GM21515 (cell line): ENCODE measurements at regions not wholly inside any gene's neighbourhood (a gene's known extent, or its start where the extent isn't known, plus 50 kb on each side); places are given as distances from the start of the nearest gene placed in this dataset.
A peak's percentile ranks its signal among the peaks of the same experiment; 100 is the strongest.
"Not testable (repeated sequence)": the region's sequence is repeated elsewhere in the genome, so short reads cannot be mapped to it uniquely, and the experiment has no call there.

Experiments used
- ATAC-seq: cut with Tn5 transposase; IDR thresholded peaks from one replicate; pipeline ENCODE4 v1.9.1; 2021; ENCODE audit not compliant: unreplicated experiment

DNA sequence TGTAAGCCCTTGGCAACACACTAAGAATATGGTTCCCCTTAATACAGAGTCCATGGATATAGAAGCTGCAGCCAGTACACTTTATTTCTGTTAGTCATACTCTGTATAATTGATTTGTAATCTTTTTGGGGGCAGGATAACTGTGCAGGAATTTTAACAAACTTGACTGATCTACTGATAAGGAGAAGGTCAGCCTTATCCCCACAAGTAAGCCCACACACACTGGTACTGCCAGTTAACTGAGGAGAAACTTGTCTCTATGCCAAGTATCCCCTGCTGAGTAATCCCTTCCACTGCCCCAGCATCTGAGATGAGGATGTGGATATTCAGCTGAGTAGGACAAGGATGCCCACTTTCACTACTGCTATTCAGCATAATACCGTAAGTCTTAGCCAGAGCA lies 154.9 kb upstream of the CXXC4 start:
- ATAC-seq: no peak

DNA sequence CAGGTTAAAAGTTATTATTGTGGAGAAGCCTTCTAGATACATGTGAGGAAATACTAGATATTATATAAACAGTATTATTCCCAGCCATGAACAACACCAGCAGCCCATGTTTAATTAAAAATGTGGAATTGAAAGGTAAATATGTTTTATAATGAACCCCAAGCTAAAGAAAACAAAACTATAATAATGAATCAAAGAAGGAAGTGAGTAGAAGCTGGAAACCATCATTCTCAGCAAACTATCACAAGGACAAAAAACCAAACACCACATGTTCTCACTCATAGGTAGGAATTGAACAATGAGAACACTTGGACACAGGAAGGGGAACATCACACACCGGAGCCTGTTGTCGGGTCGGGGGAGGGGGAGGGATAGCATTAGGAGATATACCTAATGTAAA lies 167.6 kb upstream of the CXXC4 start:
- ATAC-seq: not testable (repeated sequence)

DNA sequence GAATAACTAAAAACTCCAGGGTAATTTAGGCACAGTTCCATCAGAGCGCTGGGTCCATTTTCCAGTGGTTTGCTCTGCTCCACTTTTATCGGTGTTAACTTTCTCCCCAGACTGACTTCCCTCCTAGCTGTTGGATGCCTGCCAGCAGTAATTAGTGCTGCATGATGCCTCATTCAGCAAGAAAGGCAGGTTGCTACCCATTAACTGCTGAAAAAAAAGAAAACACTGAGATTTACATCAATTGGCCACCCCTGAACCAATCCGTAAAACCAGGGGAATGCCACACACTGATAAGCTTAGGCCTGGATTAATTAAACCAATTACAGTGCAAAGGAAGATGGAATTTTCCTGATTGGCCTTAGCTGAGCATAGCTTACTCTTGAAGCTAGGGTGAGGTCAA lies 182.4 kb upstream of the CXXC4 start:
- no peak for ATAC-seq

DNA sequence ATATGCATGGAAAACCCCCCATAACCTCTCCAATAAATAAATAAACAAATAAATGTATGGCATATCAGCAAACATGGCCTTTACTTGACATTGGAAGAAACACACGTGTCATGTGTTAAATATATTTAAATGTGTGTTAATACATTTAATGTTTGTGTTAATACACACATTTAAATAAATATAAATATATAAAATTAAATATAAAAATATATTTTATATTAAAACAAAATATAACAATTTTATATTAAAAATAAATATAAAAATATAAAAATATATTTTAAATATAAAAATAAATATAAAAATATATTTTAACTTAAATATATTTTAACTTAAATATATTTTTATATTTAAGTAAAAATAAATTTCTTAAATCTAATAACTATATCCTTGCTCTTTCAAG lies 187.6 kb upstream of the CXXC4 start:
- ATAC-seq: no peak

DNA sequence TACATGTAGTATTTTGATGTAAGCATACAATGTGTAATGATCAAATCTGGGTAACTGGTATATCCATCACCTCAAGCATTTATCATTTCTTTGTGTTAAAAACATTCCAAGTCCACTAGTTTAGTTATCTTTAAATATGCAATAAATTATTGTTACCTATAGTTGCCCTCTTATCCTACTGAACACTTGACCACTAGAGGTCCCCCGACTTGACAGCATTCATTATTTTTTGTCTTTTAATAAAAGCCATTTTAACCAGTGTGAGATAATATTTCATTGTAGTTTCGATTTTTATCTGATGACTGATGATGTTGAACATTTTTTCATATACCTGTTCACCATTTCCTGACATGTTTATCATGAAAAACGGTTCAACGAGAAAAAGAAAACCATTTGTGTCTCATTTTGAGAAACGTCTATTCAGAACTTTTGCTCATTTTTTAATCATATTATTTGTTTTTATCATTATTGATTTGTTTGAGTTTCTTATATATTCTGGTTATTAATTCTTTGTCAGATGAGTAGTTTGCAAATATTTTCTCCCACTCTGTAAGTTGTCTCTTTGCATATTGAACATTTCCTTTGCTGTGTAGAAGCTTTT lies 199.0 kb upstream of the CXXC4 start:
- no peak for ATAC-seq

DNA sequence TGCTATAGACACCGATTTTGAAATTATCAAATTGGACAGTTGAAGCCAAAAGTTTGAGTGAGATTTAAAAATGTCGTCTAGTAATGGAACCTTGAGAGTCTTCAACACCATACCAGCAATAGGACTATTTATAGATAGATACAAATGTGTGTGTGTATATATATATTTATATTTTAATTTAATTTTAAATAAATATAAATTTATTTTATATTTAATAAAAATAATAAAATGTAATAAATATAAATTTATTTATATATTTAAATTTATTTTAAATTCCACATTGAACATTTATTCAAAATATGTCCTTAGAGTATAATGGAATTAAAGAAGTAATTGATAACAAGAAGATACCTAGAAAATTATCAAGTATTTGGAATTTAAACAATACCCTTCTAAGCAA lies 221.9 kb upstream of the CXXC4 start:
- no peak for ATAC-seq

DNA sequence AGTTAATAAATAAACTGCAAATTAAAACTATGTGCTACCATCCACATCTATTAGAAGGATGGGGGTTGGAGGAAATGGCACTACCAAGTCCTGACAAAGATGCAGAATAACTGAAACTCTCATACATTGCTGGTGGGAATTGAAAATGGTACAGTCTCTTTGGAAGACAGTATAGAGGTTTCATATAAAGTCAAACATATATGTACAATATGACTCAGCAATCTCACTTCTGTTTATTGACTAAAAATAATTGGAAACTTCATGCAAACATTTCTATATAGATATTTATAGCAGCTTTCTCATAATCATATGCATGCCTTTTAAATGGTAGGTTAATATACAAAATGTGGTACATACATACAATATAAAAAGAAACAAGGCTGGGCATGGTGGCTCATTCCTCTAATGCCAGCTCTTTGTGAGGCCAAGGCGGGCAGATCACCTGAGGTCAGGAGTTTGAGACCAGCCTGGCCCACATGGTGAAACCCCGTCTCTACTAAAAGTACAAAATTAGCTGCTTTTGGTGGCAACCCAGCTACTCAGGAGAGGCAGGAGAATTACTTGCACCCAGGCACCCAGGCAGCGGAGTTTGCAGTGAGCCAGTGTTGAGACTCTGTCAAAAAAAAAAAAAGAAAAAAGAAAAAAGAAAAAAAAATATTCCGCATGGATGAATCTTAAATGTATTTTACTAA lies 225.0 kb upstream of the CXXC4 start:
- ATAC-seq: peak; percentile 97

DNA sequence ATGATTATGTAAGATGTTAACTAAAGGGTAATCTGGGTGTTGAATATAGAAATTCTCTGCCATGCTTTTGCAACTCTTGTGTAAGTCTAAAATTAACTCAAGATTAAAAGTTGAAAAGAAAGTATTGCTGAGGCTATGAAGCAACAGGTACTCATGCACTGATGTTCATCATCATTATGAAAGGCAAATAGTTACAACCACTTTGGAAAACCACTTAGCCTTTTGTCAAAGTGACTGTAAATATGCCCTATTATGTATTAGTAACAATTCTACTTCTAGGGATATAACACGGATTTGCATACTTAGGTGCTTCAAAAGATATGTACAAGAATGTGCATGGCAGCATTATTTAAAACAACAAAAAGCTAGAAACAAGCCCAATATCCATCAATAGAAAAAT lies 227.8 kb upstream of the CXXC4 start:
- ATAC-seq: no peak

DNA sequence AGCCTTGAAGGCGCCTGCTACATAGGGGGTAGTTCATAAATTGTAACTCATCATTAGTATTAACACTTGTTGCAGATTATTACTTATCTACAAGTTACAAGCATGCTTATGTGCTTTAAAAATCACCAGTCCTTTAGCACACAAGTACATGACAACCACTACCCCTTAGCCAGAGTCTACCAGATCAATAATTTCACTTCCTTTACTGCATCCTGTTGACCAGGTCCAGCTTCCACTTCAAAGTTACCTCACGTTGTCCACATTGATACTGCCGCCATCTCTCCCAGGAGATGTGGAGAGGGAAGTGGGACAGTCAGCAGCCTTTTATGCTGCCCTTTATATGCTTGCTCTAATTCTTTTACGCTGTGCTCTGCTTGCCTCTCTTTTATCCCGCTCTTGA lies 231.3 kb upstream of the CXXC4 start:
- ATAC-seq: no peak

DNA sequence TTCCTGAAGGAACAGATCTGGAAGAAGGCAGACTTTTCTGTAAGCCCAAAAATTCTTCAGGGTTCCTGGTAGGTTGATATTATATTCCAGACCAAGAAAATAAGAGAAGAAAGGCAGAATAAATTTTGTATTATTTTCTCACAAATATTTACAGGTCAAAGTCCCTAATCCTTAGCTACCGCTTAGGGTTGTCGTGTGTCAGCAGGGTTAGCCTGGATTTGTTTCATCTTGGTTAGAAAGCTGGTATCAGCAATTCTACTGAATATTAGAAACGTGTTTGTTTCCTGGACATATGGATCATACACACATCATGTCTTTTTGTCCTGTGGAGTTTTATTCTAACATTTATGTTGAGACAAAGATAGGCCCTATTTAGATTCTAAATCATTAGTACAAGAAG lies 232.9 kb upstream of the CXXC4 start:
- no peak for ATAC-seq

DNA sequence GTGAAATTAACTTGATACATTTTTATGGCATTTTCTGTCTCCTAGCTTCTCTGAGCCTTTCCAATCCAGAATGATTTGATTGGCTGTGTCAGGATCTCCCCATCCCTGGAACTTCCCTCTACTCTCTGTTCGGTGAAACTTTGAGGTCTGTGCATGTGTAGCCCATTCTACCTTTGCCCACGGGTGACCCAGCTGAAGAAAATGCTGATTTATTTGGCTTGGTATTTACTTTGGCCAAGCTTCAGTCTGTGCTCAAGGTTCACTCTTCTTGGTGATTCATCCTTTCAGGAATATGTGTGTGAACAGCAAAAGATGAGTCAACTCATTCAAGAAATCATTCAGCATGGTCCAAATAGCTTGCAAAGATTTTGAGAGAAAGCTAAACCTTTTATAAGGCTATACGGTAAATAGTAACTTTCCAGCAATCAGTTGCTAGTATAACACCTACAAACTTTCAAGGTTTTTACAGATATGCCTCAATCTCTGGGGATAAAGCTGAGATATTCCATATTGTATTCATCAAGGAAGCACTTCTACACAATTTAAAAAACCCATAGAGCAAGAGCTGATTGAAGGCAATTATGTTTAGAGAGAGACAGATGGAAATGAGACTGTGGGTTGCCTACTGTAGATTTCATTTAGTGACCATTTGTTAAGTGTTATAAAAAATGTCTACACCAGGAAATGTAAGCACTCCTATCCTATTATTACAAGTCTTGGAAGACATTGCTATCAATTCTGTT lies 233.9 kb upstream of the CXXC4 start:
- no peak for ATAC-seq

DNA sequence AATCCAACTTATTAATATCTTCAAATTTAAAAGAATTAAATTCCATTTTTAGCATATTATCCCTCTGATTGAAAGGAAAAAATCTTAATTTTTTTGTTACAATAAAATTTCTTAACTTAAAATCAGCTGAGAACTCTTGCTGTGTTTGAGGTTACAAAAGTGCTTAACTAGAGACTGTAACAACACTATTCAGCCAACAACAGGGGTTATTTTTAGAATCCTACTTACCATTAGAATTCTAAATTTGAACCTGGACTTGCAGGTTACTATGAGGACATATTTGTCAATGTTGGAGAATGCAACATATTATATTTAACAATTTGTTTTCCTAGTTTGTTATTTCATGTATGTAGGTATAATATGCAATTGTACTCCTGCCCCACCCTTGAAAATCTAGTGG lies 238.1 kb upstream of the CXXC4 start:
- no peak for ATAC-seq

DNA sequence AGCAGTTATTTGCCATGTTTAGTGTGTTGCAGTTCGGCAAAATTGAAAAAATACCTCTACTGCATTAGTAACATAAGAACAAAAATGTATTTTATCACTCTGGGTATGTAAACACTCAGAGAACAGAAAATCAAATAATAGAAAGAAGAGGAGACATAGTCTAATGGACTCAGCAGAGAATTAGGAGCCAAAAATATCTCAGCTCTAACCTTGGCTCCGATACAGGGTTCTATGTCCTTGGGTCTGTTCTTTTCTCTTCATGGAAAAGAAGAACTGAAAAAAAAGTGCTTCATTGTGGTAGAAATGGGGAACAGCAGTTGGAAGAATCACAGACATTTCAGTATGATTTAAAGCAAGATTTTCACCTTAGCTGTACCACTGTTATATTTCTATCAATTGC lies 240.5 kb upstream of the CXXC4 start:
- no peak for ATAC-seq

DNA sequence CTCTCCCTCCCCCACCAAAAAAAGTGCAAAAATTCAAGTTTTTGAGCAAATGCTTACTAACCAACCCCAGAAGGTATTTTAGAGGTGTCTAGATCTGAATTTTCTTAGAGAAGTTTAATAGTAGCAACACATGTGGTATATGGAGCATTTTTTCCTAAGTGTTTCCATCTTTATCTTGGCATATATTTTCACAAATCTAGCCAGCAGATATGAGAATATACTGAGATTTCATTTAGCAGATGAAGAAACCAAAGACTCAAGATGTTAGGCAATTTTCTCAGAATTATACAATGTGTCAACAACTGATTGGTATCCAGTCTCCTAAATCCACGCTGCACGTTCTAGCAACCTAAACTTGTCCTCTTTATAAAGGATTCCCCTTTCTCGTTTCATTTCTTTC lies 245.5 kb upstream of the CXXC4 start:
- no peak for ATAC-seq

DNA sequence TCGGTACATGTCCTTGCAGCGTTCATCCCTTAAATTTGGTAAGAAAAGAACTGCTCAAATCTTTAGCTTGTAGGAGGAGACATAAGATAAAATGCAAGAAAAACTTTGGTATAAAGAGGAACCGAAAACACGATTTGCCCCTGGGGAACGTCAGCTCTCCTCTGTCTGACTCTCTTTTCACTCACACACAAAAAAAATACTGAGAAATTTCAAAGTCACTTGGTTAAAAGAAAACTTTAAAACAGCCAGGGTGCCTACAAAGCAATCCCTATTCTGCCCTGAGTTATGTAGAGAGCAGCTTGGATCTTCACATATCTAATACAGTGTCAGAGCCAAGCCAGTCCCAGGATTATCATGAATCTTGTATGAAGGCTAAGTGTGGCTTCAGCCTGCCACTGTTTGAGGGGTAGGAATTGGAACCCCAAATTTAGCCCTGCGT lies 248.5 kb upstream of the CXXC4 start:
- peak; percentile 97 for ATAC-seq

DNA sequence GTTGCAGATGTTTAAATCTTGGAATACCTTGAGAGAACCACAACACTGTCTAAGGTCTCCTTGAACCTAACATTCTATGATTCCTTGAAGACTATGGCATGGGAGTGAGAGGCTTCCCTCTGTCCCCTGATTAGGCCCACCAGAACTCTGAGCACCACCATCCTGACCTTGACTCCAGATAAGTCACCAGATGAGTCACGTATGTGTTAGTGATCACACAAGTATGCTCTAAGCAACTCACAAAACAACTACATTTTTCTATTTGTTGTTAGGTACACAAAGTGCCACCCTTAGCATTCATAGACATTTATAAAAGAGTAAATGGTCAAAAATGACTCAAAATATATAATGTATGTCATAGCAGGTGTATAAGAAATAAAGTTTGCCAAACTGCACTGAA lies 252.9 kb upstream of the CXXC4 start:
- ATAC-seq: no peak

DNA sequence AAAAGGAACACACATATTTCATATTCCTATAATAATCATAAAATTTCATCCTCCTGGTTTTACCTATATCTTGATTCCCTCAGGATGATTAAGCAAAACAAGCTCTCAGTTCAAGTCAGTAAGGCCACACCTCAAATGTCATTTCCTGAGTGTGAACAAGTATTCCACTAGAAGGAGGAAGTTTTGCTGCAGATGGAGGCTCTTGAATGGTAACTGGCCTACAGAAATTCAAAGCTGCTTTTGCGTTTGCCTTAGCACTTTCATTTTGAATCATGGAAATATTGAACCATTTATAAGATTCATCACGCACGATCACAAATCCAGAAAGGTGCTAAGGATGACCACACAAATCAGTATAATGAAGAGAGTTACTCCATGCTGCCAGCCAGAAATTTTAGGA lies 254.4 kb upstream of the CXXC4 start:
- ATAC-seq: no peak

DNA sequence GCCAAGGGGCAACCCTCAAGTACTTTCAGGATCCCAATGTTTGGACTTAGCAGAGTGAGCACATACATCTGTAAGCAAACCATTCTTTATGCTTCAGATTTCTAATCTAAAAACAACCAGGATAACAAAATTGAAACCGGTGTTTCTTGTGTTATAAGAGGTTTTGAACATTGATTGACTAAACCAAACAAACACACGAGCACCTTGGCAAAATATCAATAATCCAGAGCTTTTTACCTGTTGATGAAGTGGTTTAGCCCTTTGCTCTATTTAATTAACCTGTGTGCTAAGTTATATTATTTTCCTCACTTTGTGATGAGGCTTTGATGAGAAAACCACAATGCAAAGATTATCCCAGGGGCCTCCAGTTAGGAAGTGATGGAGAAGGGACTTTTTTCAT lies 255.3 kb upstream of the CXXC4 start:
- ATAC-seq: no peak

DNA sequence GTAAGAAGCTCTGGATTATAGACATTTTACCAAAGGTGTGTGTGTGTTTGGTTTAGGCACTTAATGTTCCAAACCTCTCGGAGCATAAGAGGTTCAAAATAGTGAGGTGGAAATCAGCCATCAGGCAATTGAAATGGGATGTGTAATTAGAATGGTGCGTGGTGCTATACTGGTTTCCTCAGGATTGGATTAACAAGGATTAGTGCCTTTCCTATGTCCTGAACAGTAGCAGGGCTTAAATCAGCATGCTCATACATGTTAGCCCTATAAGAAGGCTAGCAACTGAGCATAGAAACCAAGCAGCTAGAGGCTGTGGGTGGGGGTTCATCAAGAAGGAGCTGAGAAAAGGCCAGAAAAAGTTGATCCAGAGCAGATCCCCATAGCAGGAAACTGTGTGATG lies 256.8 kb upstream of the CXXC4 start:
- ATAC-seq: no peak

DNA sequence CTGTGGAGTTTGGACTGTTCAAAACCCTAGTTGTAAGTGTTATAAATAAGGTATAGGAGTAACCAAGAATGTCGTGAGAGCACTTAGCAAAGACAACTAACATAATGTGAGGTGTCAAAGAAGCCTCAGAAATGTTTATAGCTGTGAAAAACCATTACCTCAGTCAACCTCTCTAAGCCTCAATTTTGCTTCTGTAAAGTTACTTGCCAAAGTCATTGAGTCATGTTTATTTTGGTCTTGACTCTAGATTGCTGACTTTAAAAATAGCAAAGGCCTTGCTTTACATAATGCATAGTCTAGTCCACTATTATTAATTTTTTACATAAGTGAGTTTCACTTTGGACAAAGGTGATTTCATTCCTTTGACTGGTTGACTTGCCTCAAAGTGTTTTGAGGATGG lies 257.6 kb upstream of the CXXC4 start:
- ATAC-seq: peak; percentile 60

DNA sequence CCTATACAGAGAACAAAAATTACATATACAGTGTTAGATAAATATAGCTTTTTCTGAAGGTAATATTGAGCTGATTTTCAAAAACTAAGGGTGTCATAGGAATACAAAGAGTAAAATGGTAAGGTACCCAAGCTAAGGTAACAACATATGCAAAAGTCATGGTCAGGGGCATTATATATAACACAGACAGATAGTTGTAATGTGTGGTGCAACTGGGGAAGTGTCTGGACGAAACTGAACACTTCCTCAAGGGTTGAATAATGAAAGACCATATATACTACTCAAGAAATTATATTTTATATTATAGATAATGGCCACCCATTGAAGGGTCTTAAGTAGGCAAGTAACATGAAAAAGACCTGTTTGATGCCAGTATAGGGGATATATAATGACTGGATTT lies 262.1 kb upstream of the CXXC4 start:
- peak; percentile 60 for ATAC-seq

DNA sequence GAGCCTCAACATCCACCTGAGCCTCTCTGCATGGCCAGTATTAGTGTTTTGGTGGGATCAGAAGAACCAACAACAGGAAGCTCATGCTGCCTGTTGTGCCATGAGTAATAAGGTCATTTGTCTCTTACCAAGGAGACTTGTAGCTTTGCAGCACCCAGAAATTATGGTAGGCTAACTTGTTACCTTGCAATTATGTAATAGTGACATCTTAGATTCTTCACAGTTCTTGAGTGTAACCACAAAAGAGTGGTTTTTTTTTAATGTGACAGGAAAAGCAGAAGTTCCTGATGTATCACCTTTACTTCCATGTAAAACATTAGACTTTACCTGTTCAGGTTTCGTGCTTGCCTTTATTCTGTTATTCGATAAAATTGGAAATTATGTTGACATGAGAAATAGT lies 263.9 kb upstream of the CXXC4 start:
- no peak for ATAC-seq
